Small intestine (tissue), 7 donors: ENCODE measurements at regions not wholly inside any gene's neighbourhood (a gene's known extent, or its start where the extent isn't known, plus 50 kb on each side); places are given as distances from the start of the nearest gene placed in this dataset.
"Not testable (repeated sequence)": the region's sequence is repeated elsewhere in the genome, so short reads cannot be mapped to it uniquely, and the experiment has no call there.

Experiments used
- DNase-seq, 2 donors: peaks; one replicate each; pipeline versions ENCODE4 v3.0.0 to v3.0.0-alpha.2; 2013
- FAIRE-seq: peaks from 2 replicates; lab custom pipeline; 2012; peaks lifted over from hg19 to GRCh38; lab: Jason Lieb, UNC
- H3K27ac ChIP-seq, 3 donors: one replicate each; pipeline ENCODE4 v1.5.1; 2013; ENCODE audit warnings: low read length in 2 of 3, mild to moderate bottlenecking in 2 of 3, control low read depth in 1 of 3, inconsistent platforms in 1 of 3, low read depth in 1 of 3, moderate library complexity in 1 of 3
- H3K27me3 ChIP-seq, 3 donors: one replicate each; pipeline ENCODE4 v1.6.1; 2013; ENCODE audit warnings: low read length in 3 of 3, inconsistent platforms in 1 of 3; ENCODE audit not compliant: control insufficient read depth in 3 of 3, insufficient read depth in 3 of 3
- H3K36me3 ChIP-seq, 3 donors: one replicate each; pipeline ENCODE4 v1.6.1; 2013; ENCODE audit warnings: low read length in 3 of 3, inconsistent platforms in 1 of 3, low read depth in 1 of 3, mild to moderate bottlenecking in 1 of 3, moderate library complexity in 1 of 3; ENCODE audit not compliant: control insufficient read depth in 3 of 3, insufficient read depth in 2 of 3
- H3K4me1 ChIP-seq, 3 donors: one replicate each; pipeline ENCODE4 v1.6.1; 2013; ENCODE audit warnings: low read length in 2 of 3, inconsistent platforms in 1 of 3, low read depth in 1 of 3, mild to moderate bottlenecking in 1 of 3, moderate library complexity in 1 of 3; ENCODE audit not compliant: control insufficient read depth in 3 of 3, insufficient read depth in 2 of 3
- H3K4me3 ChIP-seq, 3 donors: one replicate each; pipeline ENCODE4 v1.5.1; 2013; ENCODE audit warnings: low read length in 3 of 3, control low read depth in 1 of 3, inconsistent platforms in 1 of 3, low read depth in 1 of 3, mild to moderate bottlenecking in 1 of 3, moderate library complexity in 1 of 3
- H3K9me3 ChIP-seq, 2 donors: one replicate each; pipeline ENCODE4 v1.6.1; 2013; ENCODE audit warnings: low read depth in 1 of 2, low read length in 1 of 2; ENCODE audit not compliant: control insufficient read depth in 2 of 2, insufficient read depth in 1 of 2
- WGBS, 3 donors: extraction: QIAGEN DNeasy Blood & Tissue Kit; methylation state at CpG; one replicate each; pipeline ENCODE4 v1.1.7; 2013; 5-methylcytosine and 5-hydroxymethylcytosine counted together
- donor health status: healthy with polysubstance abuse.
- donor health status: control.
- donor health status: control.
- donor health status: Bipolar disorder and iron deficiency.
- donor health status: healthy.

GRCh38 chr5:21336478-21336877 is 1348.5 kb upstream of the CDH18 start:
- H3K9me3 ChIP-seq, H3K36me3 ChIP-seq, H3K27ac ChIP-seq, H3K4me1 ChIP-seq, FAIRE-seq, H3K27me3 ChIP-seq, H3K4me3 ChIP-seq, DNase-seq: not testable (repeated sequence)
- 9 to 23% (median 12%) methylated on average over 1 of the region's 1 CpG for WGBS, 3 donors

- H3K27ac ChIP-seq, H3K4me3 ChIP-seq, FAIRE-seq, H3K36me3 ChIP-seq, H3K9me3 ChIP-seq, H3K27me3 ChIP-seq, H3K4me1 ChIP-seq, DNase-seq: not testable (repeated sequence)
- WGBS, 3 donors, result 89 to 93% (median 92%) methylated on average over 3 of the region's 3 CpGs
Observed at GRCh38 chr5:21315376-21315775, 1327.4 kb upstream of the CDH18 start.

- not testable (repeated sequence) for H3K36me3 ChIP-seq, FAIRE-seq
Observed at GRCh38 chr5:21301205-21301604, 1313.2 kb upstream of the CDH18 start.

GRCh38 chr5:21274361-21274760 is 1286.4 kb upstream of the CDH18 start:
- H3K4me1 ChIP-seq, H3K36me3 ChIP-seq, FAIRE-seq, DNase-seq, H3K27ac ChIP-seq, H3K27me3 ChIP-seq, H3K9me3 ChIP-seq, H3K4me3 ChIP-seq: not testable (repeated sequence)
- WGBS, 3 donors, result 54 to 58% (median 56%) methylated on average over 2 of the region's 2 CpGs

More at GRCh38 chr5:21301205-21301604, 1313.2 kb upstream of the CDH18 start:
- not testable (repeated sequence) for H3K27ac ChIP-seq, H3K9me3 ChIP-seq, H3K4me3 ChIP-seq, H3K27me3 ChIP-seq, DNase-seq, H3K4me1 ChIP-seq

GRCh38 chr5:21263361-21263760 is 1275.4 kb upstream of the CDH18 start:
- H3K27me3 ChIP-seq, result no peaks in the 10 kb centered on the region
- FAIRE-seq (no peak), DNase-seq (no peak)
- WGBS, 3 donors, result 48 to 58% (median 50%) methylated on average over 2 of the region's 2 CpGs
- H3K9me3 ChIP-seq, result no peaks in the 10 kb centered on the region
- H3K36me3 ChIP-seq, result no peaks in the 10 kb centered on the region
- H3K27ac ChIP-seq, result no peak overlapping the region
- H3K4me3 ChIP-seq, result no peak overlapping the region
- H3K4me1 ChIP-seq, result no peaks in the 10 kb centered on the region

GRCh38 chr5:21254161-21254560 is 1266.2 kb upstream of the CDH18 start:
- no peaks in the 10 kb centered on the region for H3K4me1 ChIP-seq
- H3K4me3 ChIP-seq, result no peak overlapping the region
- no peak overlapping the region for H3K27ac ChIP-seq
- FAIRE-seq, result no peak
- WGBS, 3 donors, result 68 to 75% (median 72%) methylated on average over 3 of the region's 3 CpGs
- H3K36me3 ChIP-seq, result no peaks in the 10 kb centered on the region
- no peak for DNase-seq
- H3K9me3 ChIP-seq, result peaks cover 3 to 10% of the 10 kb centered on the region in 2 donors
- no peaks in the 10 kb centered on the region for H3K27me3 ChIP-seq

- Histone ChIP-seq H3K27me3 (no peaks in the 10 kb centered on the region), H3K9me3 (no peaks in the 10 kb centered on the region), H3K4me3 (no peak overlapping the region), H3K27ac (no peak overlapping the region), H3K4me1 (no peaks in the 10 kb centered on the region), H3K36me3 (no peaks in the 10 kb centered on the region)
- FAIRE-seq (no peak), DNase-seq (no peak)
- 47 to 73% (median 48%) methylated on average over 3 of the region's 3 CpGs for WGBS, 3 donors
Observed at GRCh38 chr5:21244982-21245381, 1257.0 kb upstream of the CDH18 start.

- Histone ChIP-seq H3K27ac (no peak overlapping the region), H3K4me3 (no peak overlapping the region), H3K4me1 (no peaks in the 10 kb centered on the region), H3K36me3 (no peaks in the 10 kb centered on the region), H3K27me3 (no peaks in the 10 kb centered on the region), H3K9me3 (no peaks in the 10 kb centered on the region)
- WGBS, 3 donors, result 54 to 66% (median 56%) methylated on average over 4 of the region's 4 CpGs
- DNase-seq (no peak), FAIRE-seq (no peak)
Observed at GRCh38 chr5:21238786-21239185, 1250.8 kb upstream of the CDH18 start.

- Histone ChIP-seq H3K27me3 (no peaks in the 10 kb centered on the region), H3K36me3 (no peaks in the 10 kb centered on the region), H3K9me3 (no peaks in the 10 kb centered on the region), H3K27ac (no peak overlapping the region), H3K4me1 (no peaks in the 10 kb centered on the region), H3K4me3 (no peak overlapping the region)
- no peak for DNase-seq
- no peak for FAIRE-seq
- WGBS, 3 donors, result 21 to 25% (median 22%) methylated on average over 1 of the region's 1 CpG
Observed at GRCh38 chr5:21237461-21237860, 1249.5 kb upstream of the CDH18 start.
